Gastrocnemius medialis (tissue), 4 donors: ENCODE measurements at regions not wholly inside any gene's neighbourhood (a gene's known extent, or its start where the extent isn't known, plus 50 kb on each side); places are given as distances from the start of the nearest gene placed in this dataset.

Source experiments
- POLR2A ChIP-seq, 2 donors: fragments of 450-650 bp; IDR thresholded peaks; one replicate each; pipeline ENCODE4 v1.6.1; 2017; ENCODE audit warnings: antibody characterized with exemption in 2 of 2, mild to moderate bottlenecking in 2 of 2, moderate library complexity in 2 of 2
- TF ChIP-seq, protein P1 (sequence below), 5 experiments: fragments of 450-650 bp in 3 of 5; fragments of 200-600 bp in 2 of 5; sonication (generic) in 2 of 5; IDR thresholded peaks in 4 of 5; conservative IDR thresholded peaks in 1 of 5; 1 replicate in 4 of 5; 2 replicates in 1 of 5; pipeline ENCODE4 v1.5.1; 2016 to 2019; ENCODE audit warnings: antibody characterized with exemption in 5 of 5, mild to moderate bottlenecking in 3 of 5, moderate library complexity in 3 of 5

DNA sequence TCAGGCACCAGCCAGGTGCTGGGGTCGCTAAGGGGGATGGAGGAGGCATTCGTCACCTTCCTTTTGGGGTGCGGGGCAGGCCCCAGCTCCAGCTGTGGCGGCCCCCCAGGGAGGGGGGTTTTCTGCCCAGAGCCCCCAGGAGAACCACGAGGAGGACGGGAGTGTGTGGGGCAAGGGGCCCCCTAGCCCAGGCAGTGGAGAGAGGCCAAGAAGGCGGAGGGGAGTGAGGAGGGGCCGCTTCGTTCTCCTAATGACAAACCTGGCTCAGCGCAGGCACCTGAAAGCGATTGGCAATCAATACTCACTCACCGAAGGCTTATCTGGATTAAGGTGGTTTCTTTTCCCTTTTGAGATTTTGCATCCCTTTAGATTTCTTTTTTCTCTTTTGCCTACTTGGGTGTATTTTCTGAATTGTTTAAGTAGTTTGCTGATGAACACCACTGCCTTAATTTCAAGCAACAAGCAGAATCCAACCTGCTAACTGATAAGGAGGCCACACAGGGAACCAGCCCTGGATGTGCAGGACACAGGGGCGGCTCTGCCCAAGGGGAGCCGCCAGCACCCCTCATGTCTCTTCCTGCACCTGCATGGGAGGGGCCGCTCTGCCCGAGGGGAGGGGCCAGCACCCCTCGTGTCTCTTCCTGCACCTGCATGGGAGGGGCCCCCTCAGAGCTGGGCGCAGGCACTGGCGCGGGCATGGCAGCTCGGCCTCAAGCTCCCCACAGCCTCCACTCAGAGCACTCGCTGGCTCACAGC, 122.3 kb downstream of the BRD1 start:
- no peak for TF ChIP-seq POLR2A (IDR thresholded peaks at IDR 0.05)
- TF ChIP-seq, protein P1, sequence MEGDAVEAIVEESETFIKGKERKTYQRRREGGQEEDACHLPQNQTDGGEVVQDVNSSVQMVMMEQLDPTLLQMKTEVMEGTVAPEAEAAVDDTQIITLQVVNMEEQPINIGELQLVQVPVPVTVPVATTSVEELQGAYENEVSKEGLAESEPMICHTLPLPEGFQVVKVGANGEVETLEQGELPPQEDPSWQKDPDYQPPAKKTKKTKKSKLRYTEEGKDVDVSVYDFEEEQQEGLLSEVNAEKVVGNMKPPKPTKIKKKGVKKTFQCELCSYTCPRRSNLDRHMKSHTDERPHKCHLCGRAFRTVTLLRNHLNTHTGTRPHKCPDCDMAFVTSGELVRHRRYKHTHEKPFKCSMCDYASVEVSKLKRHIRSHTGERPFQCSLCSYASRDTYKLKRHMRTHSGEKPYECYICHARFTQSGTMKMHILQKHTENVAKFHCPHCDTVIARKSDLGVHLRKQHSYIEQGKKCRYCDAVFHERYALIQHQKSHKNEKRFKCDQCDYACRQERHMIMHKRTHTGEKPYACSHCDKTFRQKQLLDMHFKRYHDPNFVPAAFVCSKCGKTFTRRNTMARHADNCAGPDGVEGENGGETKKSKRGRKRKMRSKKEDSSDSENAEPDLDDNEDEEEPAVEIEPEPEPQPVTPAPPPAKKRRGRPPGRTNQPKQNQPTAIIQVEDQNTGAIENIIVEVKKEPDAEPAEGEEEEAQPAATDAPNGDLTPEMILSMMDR (IDR thresholded peaks at IDR 0.05 in 4 of 5, conservative IDR thresholded peaks at IDR 0.05 in 1 of 5) = no peak
